HCT116 (cell line): ENCODE measurements at regions not wholly inside any gene's neighbourhood (a gene's known extent, or its start where the extent isn't known, plus 50 kb on each side); places are given as distances from the start of the nearest gene placed in this dataset.

Experiments used
- ATAC-seq: fragments of 200-7000 bp; cut with Tn5 transposase; 2 replicates; pipeline ENCODE4 v1.9.1; 2020; ENCODE audit warnings: mild to moderate bottlenecking, moderate library complexity
- BruUV-seq: library from RNA; stranded (reverse); fragments of 400-500 nt; replicated peaks from 2 replicates; lab custom pipeline; 2021; lab: Mats Ljungman, UMichigan
- CTCF ChIA-PET: fragments of 300-600 bp; sonication (Branson Sonifier 250); formaldehyde crosslinking; loops from one replicate; lab custom pipeline; 2021; ENCODE audit warnings: antibody characterized with exemption; lab: Charles Lee
- POLR2A ChIA-PET: fragments of 300-600, 350-600 bp; sonication (Branson Sonifier 250); formaldehyde crosslinking; loops from one replicate; lab custom pipeline; 2021; ENCODE audit warnings: antibody characterized with exemption; lab: Charles Lee
- RAD21 ChIA-PET, 2 experiments: fragments of 300-600 bp; sonication (Branson Sonifier 250); formaldehyde crosslinking; loops; one replicate each; lab custom pipeline; 2023; ENCODE audit warnings: low total read pairs in 2 of 2; ENCODE audit not compliant: uncharacterized antibody in 2 of 2, unreplicated experiment in 2 of 2, low non-redundant PET in 1 of 2; lab: Charles Lee
- DNase-seq: peaks from one replicate; pipeline ENCODE4 v3.0.0-alpha.2; 2010; ENCODE audit warnings: low read depth, low spot score
- H2AFZ ChIP-seq: fragments of 200-600 bp; shearing (Covaris generic), sonication (generic); 2 replicates; pipeline ENCODE4 v1.6.1; 2017; ENCODE audit warnings: low read depth, mixed run types, mixed read lengths, antibody characterized with exemption, low read length; ENCODE audit not compliant: poor library complexity, severe bottlenecking
- H3K27ac ChIP-seq: 2 replicates; pipeline ENCODE4 v1.5.1; 2012; ENCODE audit warnings: low read depth, low read length
- H3K27me3 ChIP-seq: fragments of 200-600 bp; sonication (generic); 2 replicates; pipeline ENCODE4 v1.6.1; 2016; ENCODE audit warnings: mixed run types, low read length, mixed read lengths; ENCODE audit not compliant: insufficient read depth
- H3K36me3 ChIP-seq, 2 experiments: fragments of 200-500 bp in 1 of 2; fragments of 200-600 bp in 1 of 2; sonication (Bioruptor generic) in 1 of 2; sonication (generic) in 1 of 2; 2 replicates each; pipeline versions ENCODE4 v1.5.1 to v1.6.1; 2014 to 2016; ENCODE audit warnings: low read length in 2 of 2, inconsistent platforms in 1 of 2, mixed read lengths in 1 of 2, mixed run types in 1 of 2; ENCODE audit not compliant: insufficient read depth in 2 of 2, control insufficient read depth in 1 of 2
- H3K4me1 ChIP-seq, 2 experiments: fragments of 200-600 bp in 1 of 2; sonication (generic) in 1 of 2; 2 replicates each; pipeline versions ENCODE4 v1.5.1 to v1.6.1; 2012 to 2017; ENCODE audit warnings: low read length in 2 of 2, inconsistent platforms in 1 of 2, mild to moderate bottlenecking in 1 of 2, mixed read lengths in 1 of 2, mixed run types in 1 of 2, moderate library complexity in 1 of 2; ENCODE audit not compliant: insufficient read depth in 2 of 2, control insufficient read depth in 1 of 2
- H3K4me2 ChIP-seq: fragments of 200-600 bp; sonication (generic); 2 replicates; pipeline ENCODE4 v1.6.1; 2017; ENCODE audit warnings: mixed run types, low read length, mixed read lengths
- H3K4me3 ChIP-seq, 2 experiments: fragments of 200-600 bp in 1 of 2; sonication (generic) in 1 of 2; replicated peaks in 1 of 2; 2 replicates each; pipeline ENCODE4 v1.5.1; 2011 to 2016; ENCODE audit warnings: low read length in 2 of 2, control low read depth in 1 of 2, low read depth in 1 of 2, mild to moderate bottlenecking in 1 of 2, mixed read lengths in 1 of 2, mixed run types in 1 of 2
- H3K79me2 ChIP-seq: fragments of 200-600 bp; sonication (generic); 2 replicates; pipeline ENCODE4 v1.6.1; 2017; ENCODE audit warnings: mild to moderate bottlenecking, mixed run types, low read length, moderate library complexity, mixed read lengths; ENCODE audit not compliant: insufficient read depth
- H3K9ac ChIP-seq: fragments of 200-600 bp; sonication (generic); 2 replicates; pipeline ENCODE4 v1.6.1; 2016; ENCODE audit warnings: low read length, mixed read lengths
- H3K9me2 ChIP-seq: fragments of 200-600 bp; sonication (generic), shearing (Covaris generic); 2 replicates; pipeline ENCODE4 v1.6.1; 2017; ENCODE audit warnings: mixed run types, mild to moderate bottlenecking, moderate library complexity; ENCODE audit not compliant: insufficient read depth
- H3K9me3 ChIP-seq, 2 experiments: fragments of 200-500 bp in 1 of 2; fragments of 200-600 bp in 1 of 2; sonication (Bioruptor generic) in 1 of 2; sonication (generic) in 1 of 2; 2 replicates each; pipeline ENCODE4 v1.6.1; 2014 to 2017; ENCODE audit warnings: low read length in 2 of 2, mixed read lengths in 2 of 2, inconsistent platforms in 1 of 2, low read depth in 1 of 2, mild to moderate bottlenecking in 1 of 2, mixed run types in 1 of 2, moderate library complexity in 1 of 2; ENCODE audit not compliant: control insufficient read depth in 1 of 2, insufficient read depth in 1 of 2
- H4K20me1 ChIP-seq: fragments of 200-600 bp; sonication (generic), shearing (Covaris generic); 2 replicates; pipeline ENCODE4 v1.6.1; 2017; ENCODE audit warnings: mixed run types, mild to moderate bottlenecking, moderate library complexity; ENCODE audit not compliant: insufficient read depth
- CBX3 ChIP-seq: IDR thresholded peaks from 2 replicates; pipeline ENCODE4 v1.6.1; 2012; ENCODE audit warnings: low read depth
- CEBPB ChIP-seq: IDR thresholded peaks from 2 replicates; pipeline ENCODE4 v1.6.1; 2012; ENCODE audit warnings: low read depth
- ELF1 ChIP-seq: IDR thresholded peaks from 2 replicates; pipeline ENCODE4 v1.6.1; 2012; ENCODE audit warnings: low read depth, borderline replicate concordance
- EZH2 ChIP-seq: fragments of 200-600 bp; sonication (generic); IDR thresholded peaks from 2 replicates; pipeline ENCODE4 v1.6.1; 2017; ENCODE audit warnings: antibody characterized with exemption, mixed run types
- JUND ChIP-seq: IDR thresholded peaks from 2 replicates; pipeline ENCODE4 v1.6.1; 2012
- POLR2A ChIP-seq: IDR thresholded peaks from 2 replicates; pipeline ENCODE4 v1.7.0; 2011; ENCODE audit warnings: borderline replicate concordance; ENCODE audit not compliant: insufficient read depth, insufficient read length; ENCODE audit errors: extremely low read depth
- SIN3A ChIP-seq: IDR thresholded peaks from 2 replicates; pipeline ENCODE4 v1.6.1; 2012; ENCODE audit warnings: low read depth
- SP1 ChIP-seq: IDR thresholded peaks from 2 replicates; pipeline ENCODE4 v1.6.1; 2012; ENCODE audit warnings: low read depth
- SRF ChIP-seq: IDR thresholded peaks from 2 replicates; pipeline ENCODE4 v1.6.1; 2012; ENCODE audit warnings: low read depth
- YY1 ChIP-seq: IDR thresholded peaks from 2 replicates; pipeline ENCODE4 v1.6.1; 2011; ENCODE audit warnings: low read length, low read depth, moderate library complexity, mild to moderate bottlenecking; ENCODE audit not compliant: insufficient replicate concordance; ENCODE audit errors: extremely low read depth
- ZFX ChIP-seq: fragments of 450-650 bp; IDR thresholded peaks from 2 replicates; pipeline ENCODE4 v1.6.1; 2017
- ZNF274 ChIP-seq: fragments of 200-500 bp; sonication (Bioruptor generic); IDR thresholded peaks from 2 replicates; pipeline ENCODE4 v1.6.1; 2014; ENCODE audit warnings: mild to moderate bottlenecking, low read depth, low read length, inconsistent platforms
- intact Hi-C: fragments of 100-400 bp; cut with micrococcal nuclease; formaldehyde crosslinking; loops from 2 replicates; pipeline ENCODE4 v1.10.0; 2022
- TF ChIP-seq, protein P1 (sequence below), 3 experiments: fragments of 200-600 bp in 1 of 3; sonication (generic) in 1 of 3; IDR thresholded peaks in 2 of 3; conservative IDR thresholded peaks in 1 of 3; 2 replicates each; pipeline ENCODE4 v1.5.1; 2012 to 2017; ENCODE audit warnings: low read depth in 2 of 3, low read length in 2 of 3, antibody characterized with exemption in 1 of 3, borderline replicate concordance in 1 of 3, control low read depth in 1 of 3, mild to moderate bottlenecking in 1 of 3, mixed read lengths in 1 of 3, mixed run types in 1 of 3, moderate library complexity in 1 of 3; ENCODE audit not compliant: insufficient read depth in 1 of 3
- TF ChIP-seq, protein P2 (sequence below): IDR thresholded peaks from 2 replicates; pipeline ENCODE4 v1.6.1; 2012
- TF ChIP-seq, protein P3 (sequence below): IDR thresholded peaks from 2 replicates; pipeline ENCODE4 v1.6.1; 2011; ENCODE audit warnings: mild to moderate bottlenecking, low read length, moderate library complexity; ENCODE audit not compliant: insufficient replicate concordance; ENCODE audit errors: extremely low read depth
- TF ChIP-seq, protein P4 (sequence below): IDR thresholded peaks from 2 replicates; pipeline ENCODE4 v1.6.1; 2012; ENCODE audit warnings: low read depth

DNA sequence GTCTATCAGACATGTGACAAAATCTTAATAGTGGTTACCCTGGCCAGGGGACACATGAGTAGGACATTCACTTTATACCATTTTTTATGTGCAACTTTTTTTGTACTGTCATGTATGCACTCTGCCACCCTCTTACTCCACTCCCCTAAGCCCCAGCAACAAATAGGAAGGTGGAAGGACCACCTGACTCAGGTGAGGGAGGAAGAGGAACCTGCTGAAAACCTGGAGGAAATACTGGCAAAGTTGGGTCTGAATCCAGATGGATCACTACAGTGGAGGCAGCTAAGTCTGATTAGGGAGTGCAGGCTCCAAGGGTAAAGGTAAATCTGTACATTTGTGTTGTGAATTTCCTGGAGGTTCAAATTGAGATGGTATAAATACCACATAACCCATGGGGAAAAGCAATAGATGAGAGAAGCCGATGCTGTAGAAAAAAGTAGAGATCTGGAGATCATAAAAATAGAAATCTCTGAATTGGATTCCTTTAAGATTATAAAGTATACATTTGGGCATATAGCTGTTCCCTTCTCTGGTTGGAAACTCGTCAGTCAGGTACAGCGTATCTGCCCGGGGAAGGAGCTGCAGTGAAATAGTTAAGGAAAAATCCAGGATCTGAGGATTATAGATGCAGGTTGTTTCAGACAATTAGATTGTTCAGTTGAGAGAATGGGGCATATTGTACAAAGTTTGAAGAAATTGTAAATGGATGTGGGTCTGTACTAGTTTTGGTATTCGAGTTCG lies 52.2 kb upstream of the OR9Q1 start:
- no peak overlapping the region for H3K4me2 ChIP-seq
- H4K20me1 ChIP-seq = no peaks in the 10 kb centered on the region
- no peaks in the 10 kb centered on the region for H3K9me3 ChIP-seq
- POLR2A ChIA-PET = no interaction called here
- no peaks in the 10 kb centered on the region for H3K79me2 ChIP-seq
- no peak for DNase-seq
- CTCF ChIA-PET = no interaction called here
- H3K27ac ChIP-seq = no peak overlapping the region
- H3K4me3 ChIP-seq = no peak overlapping the region
- no peak overlapping the region for H2AFZ ChIP-seq
- no peak for TF ChIP-seq ZFX
- TF ChIP-seq CEBPB = no peak
- TF ChIP-seq, protein P1, sequence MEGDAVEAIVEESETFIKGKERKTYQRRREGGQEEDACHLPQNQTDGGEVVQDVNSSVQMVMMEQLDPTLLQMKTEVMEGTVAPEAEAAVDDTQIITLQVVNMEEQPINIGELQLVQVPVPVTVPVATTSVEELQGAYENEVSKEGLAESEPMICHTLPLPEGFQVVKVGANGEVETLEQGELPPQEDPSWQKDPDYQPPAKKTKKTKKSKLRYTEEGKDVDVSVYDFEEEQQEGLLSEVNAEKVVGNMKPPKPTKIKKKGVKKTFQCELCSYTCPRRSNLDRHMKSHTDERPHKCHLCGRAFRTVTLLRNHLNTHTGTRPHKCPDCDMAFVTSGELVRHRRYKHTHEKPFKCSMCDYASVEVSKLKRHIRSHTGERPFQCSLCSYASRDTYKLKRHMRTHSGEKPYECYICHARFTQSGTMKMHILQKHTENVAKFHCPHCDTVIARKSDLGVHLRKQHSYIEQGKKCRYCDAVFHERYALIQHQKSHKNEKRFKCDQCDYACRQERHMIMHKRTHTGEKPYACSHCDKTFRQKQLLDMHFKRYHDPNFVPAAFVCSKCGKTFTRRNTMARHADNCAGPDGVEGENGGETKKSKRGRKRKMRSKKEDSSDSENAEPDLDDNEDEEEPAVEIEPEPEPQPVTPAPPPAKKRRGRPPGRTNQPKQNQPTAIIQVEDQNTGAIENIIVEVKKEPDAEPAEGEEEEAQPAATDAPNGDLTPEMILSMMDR (IDR thresholded peaks at IDR 0.05 in 2 of 3, conservative IDR thresholded peaks at IDR 0.05 in 1 of 3; ENCODE audit: borderline replicate concordance in 1 of 3, insufficient read depth in 1 of 3, low read depth in 2 of 3, low read length in 2 of 3) = no peak
- no peak for TF ChIP-seq SRF
- no peak for TF ChIP-seq CBX3
- TF ChIP-seq, protein P2, sequence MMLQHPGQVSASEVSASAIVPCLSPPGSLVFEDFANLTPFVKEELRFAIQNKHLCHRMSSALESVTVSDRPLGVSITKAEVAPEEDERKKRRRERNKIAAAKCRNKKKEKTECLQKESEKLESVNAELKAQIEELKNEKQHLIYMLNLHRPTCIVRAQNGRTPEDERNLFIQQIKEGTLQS = no peak
- no peak for TF ChIP-seq ELF1
- no peak for TF ChIP-seq SP1
- TF ChIP-seq, protein P3, sequence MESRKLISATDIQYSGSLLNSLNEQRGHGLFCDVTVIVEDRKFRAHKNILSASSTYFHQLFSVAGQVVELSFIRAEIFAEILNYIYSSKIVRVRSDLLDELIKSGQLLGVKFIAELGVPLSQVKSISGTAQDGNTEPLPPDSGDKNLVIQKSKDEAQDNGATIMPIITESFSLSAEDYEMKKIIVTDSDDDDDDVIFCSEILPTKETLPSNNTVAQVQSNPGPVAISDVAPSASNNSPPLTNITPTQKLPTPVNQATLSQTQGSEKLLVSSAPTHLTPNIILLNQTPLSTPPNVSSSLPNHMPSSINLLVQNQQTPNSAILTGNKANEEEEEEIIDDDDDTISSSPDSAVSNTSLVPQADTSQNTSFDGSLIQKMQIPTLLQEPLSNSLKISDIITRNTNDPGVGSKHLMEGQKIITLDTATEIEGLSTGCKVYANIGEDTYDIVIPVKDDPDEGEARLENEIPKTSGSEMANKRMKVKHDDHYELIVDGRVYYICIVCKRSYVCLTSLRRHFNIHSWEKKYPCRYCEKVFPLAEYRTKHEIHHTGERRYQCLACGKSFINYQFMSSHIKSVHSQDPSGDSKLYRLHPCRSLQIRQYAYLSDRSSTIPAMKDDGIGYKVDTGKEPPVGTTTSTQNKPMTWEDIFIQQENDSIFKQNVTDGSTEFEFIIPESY = no peak
- TF ChIP-seq, protein P4, sequence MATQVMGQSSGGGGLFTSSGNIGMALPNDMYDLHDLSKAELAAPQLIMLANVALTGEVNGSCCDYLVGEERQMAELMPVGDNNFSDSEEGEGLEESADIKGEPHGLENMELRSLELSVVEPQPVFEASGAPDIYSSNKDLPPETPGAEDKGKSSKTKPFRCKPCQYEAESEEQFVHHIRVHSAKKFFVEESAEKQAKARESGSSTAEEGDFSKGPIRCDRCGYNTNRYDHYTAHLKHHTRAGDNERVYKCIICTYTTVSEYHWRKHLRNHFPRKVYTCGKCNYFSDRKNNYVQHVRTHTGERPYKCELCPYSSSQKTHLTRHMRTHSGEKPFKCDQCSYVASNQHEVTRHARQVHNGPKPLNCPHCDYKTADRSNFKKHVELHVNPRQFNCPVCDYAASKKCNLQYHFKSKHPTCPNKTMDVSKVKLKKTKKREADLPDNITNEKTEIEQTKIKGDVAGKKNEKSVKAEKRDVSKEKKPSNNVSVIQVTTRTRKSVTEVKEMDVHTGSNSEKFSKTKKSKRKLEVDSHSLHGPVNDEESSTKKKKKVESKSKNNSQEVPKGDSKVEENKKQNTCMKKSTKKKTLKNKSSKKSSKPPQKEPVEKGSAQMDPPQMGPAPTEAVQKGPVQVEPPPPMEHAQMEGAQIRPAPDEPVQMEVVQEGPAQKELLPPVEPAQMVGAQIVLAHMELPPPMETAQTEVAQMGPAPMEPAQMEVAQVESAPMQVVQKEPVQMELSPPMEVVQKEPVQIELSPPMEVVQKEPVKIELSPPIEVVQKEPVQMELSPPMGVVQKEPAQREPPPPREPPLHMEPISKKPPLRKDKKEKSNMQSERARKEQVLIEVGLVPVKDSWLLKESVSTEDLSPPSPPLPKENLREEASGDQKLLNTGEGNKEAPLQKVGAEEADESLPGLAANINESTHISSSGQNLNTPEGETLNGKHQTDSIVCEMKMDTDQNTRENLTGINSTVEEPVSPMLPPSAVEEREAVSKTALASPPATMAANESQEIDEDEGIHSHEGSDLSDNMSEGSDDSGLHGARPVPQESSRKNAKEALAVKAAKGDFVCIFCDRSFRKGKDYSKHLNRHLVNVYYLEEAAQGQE = no peak
- TF ChIP-seq POLR2A = no peak
- no peak for TF ChIP-seq ZNF274
- TF ChIP-seq JUND = no peak
- no peak for TF ChIP-seq YY1
- TF ChIP-seq EZH2 = no peak
- TF ChIP-seq SIN3A = no peak
- no peak overlapping the region for H3K9ac ChIP-seq
- no peak for ATAC-seq
- H3K4me1 ChIP-seq = no peaks in the 10 kb centered on the region
- intact Hi-C loops = no loop called here
- H3K27me3 ChIP-seq = peaks cover 14% of the 10 kb centered on the region; the same call in 1 of the 2 replicates
- BruUV-seq = no TSS peak
- no peaks in the 10 kb centered on the region for H3K9me2 ChIP-seq
- RAD21 ChIA-PET = no interaction called here
- H3K36me3 ChIP-seq = no peaks in the 10 kb centered on the region
